NCI-H2029 (cell line): ENCODE measurements at regions not wholly inside any gene's neighbourhood (a gene's known extent, or its start where the extent isn't known, plus 50 kb on each side); places are given as distances from the start of the nearest gene placed in this dataset.
"Not testable (repeated sequence)": the region's sequence is repeated elsewhere in the genome, so short reads cannot be mapped to it uniquely, and the experiment has no call there.

Experiments
- DNase-seq: peaks from one replicate; lab custom pipeline; 2025; lab: John Stamatoyannopoulos, UW

DNA sequence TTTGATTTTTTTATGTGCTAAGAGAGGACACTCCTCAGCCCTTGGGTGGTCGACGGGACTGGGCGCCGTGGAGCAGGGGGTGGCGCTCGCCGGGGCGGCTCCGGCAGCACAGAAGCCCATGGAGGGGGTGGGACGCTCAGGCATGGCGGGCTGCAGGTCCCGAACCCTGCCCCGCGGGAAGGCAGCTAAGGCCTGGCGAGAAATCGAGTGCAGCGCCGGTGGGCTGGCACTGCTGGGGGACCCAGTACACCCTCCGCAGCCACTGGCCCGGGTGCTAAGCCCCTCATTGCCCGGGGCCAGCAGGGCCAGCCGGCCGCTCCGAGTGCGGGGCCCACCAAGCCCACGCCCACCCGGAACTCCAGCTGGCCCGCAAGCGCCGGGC, 669.7 kb upstream of the CTNND2 start:
- DNase-seq: not testable (repeated sequence)

DNA sequence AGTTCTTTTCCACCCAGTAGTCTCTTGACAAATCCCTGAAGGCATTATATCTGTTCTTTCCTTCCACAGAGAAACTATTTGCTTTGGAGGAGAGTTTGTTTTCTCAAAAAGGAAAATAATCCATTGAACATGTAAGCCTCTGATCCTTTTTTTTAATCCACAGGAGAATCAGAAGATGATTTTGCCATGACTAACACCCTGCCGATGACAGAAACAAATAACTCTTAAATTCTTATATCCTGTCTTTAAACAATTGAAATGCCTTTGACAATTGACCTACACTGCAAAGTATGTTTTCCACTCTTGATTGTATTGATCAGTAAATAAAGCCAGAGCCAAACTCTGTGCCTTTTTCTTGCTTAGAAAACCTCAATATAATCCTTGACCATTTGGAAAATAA, 666.4 kb upstream of the CTNND2 start:
- no peak for DNase-seq

DNA sequence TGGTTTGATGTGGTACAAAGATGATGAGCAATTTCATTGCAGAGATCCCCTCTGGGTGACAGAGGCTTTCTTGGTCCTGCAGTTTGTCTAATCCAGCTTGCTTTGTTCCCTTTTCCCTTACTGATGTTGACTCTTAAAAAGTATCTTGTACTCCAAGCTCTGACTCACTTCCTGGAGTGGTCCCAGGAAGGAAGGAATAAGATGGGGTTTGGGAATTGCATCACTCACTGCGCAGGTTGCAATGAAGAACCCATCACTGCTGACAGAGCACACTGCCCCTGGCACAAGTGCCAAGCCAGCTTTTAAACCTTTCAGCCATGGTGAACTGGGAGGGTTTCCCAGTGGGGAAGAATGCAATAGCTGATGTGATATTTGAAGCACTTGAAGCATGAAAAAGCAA, 662.2 kb upstream of the CTNND2 start:
- DNase-seq: no peak

DNA sequence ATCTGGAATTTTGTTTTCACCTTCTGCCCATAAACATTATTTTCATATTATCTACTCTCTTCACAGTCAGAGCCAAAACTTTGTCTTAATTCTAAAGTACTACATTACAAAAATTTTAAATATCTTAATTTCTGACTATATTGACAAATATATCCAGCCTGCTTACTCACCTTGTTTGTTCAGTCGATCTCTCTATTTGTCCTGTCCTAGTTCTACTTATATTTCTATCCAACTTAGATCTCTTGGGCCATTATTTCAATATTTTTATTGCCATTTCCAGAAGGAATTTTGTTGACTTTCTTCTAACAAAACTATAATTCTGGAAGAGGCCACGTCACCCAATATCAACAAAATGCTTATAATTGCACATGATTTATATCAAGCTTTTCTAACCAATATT, 652.8 kb upstream of the CTNND2 start:
- DNase-seq: no peak

DNA sequence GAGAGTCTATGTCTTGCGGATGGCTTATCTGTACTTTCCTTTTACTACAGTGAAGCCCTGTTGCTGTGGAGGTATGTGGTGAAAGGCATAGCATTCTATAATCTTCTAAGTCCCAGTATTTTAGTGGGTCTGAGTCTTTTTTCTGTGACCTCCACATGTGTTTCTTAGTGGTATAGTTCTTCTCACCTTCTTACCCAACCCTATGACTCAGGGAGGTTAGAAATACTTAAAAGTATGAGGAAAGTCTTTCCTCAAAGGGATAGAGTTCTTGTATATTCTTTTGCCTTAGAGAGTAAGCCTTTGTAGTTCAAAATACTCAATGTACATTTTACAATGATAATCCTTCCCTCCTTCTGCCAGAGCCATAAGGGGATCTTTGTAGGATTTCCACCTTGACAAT, 621.9 kb upstream of the CTNND2 start:
- no peak for DNase-seq

DNA sequence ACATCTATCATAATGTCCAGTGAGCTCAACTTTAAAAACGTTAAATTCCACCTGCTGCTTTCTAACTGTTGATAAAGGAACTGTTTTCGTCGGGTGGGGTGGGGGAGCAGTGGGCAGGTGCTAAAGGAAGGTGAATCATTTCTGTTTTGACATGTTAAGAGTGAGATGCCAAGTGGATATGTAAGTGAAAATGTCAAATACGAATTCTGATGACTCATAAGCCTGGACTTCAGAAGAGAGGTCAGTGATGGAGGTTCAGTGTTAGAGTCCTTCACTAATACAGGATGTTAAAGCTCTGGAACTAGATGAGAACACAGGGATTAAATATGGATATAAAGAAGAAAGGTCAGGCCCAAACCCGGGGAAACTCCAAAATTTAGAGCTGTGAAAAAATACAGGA, 617.9 kb upstream of the CTNND2 start:
- DNase-seq: no peak

DNA sequence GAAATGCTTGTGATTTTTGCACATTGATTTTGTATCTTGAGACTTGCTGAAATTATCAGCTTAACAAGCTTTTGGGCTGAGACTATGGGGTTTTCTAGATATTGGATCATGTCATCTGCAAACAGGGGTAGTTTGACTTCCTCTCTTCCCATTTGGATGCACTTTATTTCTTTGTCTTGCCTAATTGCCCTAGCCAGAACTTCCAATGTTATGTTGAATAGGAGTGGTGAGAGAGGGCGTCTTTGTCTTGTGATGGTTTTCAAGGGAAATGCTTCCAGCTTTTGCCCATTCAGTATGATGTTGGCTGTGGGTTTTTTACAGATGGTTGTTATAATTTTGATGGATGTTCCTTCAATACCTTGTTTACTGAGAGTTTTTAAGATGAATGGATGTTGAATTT, 600.7 kb upstream of the CTNND2 start:
- not testable (repeated sequence) for DNase-seq

DNA sequence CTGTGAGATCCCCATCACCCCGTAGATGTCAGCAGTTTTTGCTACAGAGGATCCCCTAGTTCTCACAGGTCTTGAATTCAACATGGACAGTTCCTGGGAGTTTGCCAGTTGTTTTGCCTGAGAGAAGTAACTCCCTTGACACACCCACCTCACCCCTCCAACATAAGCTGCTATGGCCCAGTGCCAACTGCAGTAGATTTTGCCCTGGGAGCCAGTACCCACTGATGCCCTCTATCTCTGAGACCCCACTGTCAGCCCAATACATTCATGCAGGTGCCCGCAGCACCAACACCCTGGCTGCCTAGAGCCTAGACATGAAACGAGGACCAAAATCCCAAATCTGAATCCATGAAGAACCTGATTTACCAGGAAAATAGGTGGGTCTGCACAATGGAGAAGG, 583.9 kb upstream of the CTNND2 start:
- DNase-seq: no peak

DNA sequence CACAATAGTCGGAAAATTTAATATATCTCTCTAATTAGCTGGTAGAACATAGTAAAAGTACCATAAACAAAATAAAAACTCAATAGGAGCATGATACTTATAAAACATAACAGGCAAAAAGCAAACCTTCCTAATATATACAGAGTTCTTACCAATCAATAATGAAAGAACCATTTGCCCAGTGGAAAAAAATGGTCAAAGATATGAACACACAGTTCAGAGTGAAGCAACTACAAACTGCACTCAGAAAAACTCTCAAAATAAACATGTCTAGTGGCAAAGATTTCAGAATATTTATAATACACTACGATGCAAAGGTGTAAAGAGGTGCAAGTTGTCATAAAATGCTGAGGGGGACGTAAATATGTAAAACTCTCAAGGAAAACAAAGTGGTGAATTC, 576.2 kb upstream of the CTNND2 start:
- DNase-seq: no peak

DNA sequence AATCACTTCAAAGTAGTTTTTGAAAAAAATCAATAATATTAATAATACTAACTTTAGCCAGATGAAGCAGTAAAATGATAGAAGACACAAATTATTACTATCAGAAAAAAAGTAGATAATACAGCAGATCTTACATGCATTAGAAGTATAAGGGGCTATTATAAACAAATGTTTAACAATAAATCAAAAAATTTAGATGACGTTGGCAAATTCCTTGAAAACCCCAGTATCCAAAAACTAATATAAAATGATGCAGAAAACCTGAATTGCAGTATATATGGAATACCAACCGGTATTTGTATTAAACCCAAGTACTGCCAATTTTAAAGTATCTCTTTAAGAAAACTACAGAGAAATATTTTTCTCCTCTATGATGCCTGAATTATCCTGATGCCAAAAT, 573.3 kb upstream of the CTNND2 start:
- DNase-seq: no peak

DNA sequence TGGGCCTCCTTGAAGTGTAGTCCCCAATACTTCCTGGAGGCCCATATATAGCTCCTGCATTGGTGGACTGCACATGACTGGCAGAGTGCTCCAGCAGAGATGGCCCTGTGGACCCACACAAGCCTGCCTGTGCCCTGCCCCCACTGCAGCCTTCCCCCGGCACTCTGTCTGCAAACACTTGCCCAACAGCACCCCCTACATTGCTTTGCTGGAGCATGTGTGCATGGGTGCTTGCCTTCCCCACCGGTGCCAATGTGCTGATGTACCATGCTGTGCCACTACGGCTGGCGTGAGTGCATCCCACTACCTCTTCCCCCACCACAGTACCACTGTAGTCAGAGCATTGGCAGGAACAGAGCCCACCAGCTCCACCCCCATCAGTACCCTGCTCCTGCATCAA, 563.6 kb upstream of the CTNND2 start:
- DNase-seq: no peak

DNA sequence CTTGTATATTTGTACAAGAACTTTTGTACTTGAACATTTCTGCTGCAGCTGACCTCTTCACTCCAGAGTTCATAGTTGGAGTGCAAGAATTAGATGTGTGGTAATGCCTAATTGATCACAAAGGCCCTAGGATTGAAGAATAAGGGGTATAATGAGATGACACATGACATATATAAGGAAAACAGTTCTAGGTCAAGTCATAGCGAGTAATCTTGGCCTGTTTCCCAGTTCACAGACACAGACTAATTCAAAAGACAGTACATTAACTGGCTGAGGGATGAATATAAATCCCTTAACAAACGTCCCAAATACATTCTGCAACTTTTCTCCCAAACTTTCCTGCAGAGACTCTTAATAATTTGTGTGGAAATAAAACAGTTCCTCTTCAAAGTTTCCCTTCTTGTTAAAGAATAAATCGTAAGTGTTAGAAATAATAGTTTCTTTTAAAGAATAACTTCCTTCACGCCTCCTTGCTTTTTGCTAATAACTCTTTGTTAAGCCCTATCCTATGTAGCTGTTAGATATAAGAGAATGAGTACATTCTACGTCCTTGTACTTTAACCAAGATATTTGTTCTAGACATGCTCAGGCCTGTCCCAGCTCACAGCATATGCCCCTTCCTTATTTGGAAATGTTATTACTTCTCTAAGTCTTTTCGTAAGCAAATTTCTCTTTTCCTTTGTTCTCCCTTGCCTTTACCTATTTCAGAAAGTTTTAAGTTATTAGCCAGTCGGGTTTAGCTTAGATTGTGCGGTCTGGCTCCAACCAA, 556.4 kb upstream of the CTNND2 start:
- DNase-seq: no peak

DNA sequence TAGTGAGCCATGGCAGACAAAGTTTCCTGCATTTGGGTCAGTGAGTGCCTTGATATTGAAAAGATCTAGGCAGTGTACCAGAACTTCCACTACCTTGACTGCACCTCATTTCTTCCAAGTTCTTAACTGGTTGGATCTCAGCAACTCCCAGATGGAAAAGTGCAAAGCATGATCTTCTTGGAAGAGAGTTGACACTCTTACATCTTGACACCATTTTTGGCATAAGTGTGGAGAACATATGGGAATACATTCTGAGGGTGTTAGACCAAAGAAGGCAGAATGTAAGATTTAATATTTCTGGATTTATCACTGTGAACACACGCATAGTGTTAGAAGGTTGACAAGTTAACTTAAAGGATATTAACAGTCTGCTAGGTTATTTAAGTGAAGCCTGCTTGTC, 555.1 kb upstream of the CTNND2 start:
- no peak for DNase-seq

DNA sequence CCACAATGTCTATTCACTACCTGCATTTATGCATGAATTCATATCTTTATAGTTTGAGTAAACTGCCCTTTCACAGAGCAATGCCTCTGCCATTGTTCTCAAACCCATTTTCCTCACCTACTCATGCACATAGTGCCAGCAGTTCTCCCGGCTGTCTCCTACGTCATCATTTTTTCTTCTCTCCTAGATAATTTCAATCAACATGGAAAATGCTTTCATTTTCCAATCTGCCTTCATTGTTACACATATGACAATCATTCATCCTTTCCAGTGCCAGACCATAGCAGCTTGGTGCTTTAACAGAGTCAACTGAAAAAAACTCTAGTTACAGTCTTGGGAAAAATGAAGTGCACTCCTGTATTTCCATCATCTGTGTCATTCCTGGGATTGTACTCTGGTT, 514.8 kb upstream of the CTNND2 start:
- DNase-seq: no peak

DNA sequence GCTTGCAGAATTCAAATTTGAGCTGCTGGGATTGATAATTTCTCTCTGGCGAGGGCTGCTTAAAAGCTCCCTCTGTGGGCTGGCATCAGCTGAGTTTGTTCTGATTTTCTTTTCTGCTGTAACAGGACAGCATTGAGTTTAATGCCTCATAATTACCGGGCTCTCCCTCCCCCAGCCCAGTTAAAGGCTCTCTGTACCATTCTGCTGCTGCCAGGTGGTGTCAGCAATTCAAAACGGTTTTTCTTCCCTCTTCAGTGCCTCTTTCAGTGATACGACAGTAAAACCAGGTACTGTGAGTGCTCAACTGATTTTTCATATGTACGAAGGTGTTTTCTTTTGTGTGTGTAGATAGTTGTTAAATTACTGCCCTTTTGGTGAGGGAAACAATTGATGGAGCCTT, 509.3 kb upstream of the CTNND2 start:
- no peak for DNase-seq

DNA sequence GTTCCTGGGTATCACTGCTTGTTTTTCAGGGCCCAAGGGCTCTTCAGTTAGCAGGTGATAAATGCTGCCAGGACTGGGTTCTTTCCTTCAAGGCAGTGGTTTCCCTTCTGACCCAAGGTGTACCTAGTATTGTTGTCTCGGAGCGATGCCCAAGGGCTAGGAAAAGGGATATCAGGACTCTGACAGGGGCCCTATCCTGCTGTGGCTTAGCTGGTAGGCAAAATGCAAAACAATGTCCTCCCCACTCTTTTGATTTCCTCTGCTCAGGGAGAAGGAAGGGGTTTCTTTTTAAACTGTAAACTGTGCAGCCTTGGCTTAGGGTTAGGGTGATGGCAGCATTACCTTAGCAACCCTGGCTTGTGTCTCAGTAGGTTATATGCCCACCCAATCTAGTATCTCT, 508.8 kb upstream of the CTNND2 start:
- DNase-seq: no peak

DNA sequence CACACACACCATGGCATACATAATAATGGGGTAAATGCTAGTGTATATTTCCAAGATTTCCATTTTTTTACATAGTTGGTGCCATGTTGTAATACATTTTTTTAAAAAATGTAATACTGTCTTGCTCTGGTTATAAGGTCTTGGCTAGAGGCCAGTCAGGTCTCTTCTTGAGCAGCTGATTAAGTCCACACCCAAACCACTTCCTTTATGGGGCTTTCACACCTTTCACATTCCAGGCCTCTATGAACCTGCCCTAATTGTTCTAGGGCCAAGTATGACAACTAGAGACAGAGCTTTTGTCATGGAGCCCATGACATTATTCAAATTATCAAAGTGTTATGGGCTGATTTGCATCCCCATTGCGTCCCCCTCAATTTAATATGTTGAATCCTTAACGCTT, 495.6 kb upstream of the CTNND2 start:
- DNase-seq: no peak

DNA sequence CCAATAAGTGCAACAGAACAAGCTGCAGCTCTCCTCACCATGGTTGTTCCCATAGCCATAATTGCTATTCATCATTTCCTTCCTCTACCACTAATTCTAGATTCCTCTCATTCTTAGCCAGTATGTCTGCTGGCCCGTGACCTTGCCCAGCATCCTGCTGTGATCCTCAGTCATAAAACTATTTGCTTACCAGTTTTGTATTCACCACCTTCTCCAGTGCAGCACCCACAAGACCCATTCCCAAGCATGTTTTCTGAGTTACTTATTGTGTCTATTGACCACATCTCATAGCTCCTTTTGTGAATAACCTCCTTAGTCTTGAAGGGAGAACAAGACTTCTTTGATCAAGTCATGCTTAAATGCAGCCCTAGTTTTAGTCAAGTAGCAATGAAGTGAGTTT, 488.0 kb upstream of the CTNND2 start:
- DNase-seq: no peak

DNA sequence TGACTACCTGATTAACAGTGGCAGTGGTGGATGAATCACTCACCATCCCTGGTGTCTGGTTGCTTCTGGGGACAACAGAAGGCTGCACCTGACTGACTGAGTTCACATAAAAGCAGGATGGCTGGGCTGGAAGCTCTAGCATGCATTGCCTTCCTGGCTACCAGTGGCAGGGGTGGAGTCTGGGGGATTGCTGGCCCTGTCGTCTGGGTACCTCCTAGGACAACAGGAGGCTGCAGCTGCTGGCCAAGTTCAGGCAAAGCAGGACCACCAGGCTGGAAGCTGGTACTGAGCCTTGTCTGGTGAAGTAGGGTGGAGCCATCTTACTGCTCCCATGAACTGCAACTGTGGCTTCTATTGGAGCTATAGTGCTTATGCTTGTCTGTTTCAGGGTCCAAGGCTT, 480.8 kb upstream of the CTNND2 start:
- no peak for DNase-seq

DNA sequence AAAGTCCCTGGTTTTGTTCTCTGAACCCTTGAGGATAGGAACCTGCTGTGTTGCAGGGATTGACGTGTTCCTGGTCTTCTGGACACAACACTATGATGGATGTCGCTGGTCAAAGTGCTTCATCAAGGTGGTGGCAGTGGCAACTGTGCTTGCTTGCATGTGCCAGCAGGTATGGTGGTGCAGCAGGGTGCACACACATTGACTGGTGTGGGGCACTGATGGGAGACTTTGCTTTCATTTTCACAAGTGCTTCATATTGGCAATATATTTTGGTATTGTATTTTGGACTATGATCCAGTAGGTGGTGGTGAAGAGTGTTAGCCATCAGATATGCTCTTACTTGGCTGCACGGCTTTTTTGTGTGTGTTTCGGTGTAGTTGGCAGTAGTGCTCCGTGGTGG, 479.8 kb upstream of the CTNND2 start:
- DNase-seq: no peak

DNA sequence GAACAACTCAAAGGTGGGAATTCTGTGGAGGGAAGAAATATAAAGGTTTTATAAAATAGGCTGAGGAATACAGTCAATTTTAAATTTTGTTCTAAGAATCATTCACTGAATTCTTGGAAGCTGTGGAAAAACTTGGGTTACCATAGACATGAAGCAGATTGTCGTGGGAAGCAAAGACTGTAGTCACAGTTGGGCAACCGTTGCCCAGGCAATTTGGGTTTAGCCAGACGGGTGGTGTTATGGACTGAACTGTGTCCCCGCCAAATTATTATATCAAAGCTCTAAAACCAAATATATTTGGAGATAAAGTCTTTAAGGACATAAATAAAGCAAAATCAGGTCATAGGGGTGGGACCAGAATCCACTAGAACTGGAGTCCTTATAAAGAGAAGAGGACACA, 463.7 kb upstream of the CTNND2 start:
- DNase-seq: no peak

DNA sequence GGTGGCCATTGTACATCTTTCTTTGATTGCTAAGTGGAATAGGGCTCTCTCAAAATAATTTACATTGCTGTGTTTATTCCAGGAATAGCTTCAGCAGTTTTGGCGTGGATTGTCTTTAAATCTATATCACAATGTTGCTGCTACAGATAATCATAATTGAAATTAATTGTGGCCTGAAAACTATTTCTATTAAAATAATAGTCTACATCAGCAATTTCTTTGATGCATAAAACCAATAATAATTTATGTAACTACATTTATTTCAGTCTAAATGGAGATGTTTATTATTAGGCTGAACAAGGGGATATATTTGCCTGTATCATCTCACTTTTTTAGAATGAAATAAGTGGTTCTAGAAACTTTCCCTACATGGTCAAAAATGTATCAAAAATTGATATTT, 456.0 kb upstream of the CTNND2 start:
- no peak for DNase-seq

DNA sequence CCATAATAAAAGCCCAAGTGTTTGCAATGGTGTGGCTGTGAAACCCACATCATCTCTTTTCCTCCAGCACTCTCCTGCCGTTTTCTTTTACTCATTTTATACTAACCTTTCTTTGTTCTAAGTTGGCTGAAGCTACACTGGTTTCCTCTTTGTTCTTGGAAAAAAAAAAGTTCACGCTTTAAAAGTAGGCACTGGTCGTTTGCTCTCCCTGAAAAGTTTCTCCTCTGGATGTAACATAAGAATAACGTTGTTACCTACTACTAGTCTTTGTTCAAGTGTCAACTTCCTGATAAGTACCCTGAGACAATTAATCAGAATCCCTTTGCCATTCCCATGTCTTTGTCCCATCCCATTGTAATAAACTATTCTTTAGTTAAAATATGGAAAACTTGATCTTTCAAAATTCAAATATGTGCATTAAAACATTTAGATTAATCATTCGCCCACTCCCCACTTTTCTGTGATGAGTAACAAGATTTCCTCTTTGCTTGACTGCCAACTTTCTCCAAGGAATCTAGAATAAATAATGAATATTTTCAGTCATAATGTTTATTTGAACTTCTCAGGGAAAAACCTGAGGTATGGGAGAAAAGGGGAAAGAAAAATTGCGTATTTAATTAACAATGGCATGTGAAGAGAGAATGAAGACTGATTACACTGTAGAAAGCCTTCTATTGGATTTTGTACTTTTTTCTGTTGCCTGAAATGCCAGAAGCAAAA, 454.3 kb upstream of the CTNND2 start:
- no peak for DNase-seq

DNA sequence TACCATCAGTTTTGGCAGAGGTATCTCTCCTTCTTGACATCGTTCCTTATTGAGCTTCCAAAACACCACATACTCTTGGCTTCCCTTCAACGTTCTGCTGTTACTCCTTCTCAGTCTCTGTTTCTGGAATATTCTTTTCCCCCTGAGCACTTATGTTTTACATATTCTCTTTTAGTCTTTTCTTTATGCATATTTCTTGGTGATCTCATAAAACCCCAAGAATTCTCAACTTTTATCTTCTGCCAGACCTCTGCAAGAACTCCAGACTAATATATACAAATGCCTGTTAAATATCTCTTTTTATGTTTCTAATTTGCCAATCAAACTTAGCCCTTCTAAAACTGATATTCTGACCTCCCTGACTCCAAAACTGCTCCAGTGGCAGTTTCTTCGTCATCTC, 453.4 kb upstream of the CTNND2 start:
- DNase-seq: no peak
